ENCODE measurements at regions not wholly inside any gene's neighbourhood (a gene's known extent, or its start where the extent isn't known, plus 50 kb on each side); places are given as distances from the start of the nearest gene placed in this dataset.

DNA sequence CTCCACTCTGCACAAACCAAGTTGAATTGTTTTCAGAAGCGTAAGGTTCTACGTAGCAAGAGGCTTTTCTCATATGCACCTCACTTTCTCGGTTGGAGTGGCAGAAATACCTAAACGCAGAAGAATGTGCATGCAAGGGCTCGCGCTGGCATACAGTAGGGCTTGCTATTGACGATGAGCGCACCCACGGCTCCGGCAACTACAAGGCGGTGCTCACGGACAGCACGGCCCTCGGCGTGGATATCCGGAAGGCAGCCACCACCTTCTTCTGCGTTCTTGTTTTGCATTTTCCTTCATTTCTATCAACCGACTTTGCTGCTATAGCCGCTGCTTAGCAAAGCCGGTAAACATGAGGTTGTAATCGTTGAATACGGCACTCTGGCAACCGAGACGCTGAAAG, 51.1 kb upstream of the UBE3C start:
- H4K20me1 ChIP-seq (replicated peaks in 1 of 2; ENCODE audit: control insufficient read depth in 1 of 2, insufficient read depth in 2 of 2, low read length in 2 of 2) = no peaks in the 10 kb centered on the region
- no peaks in the 10 kb centered on the region for H3K79me1 ChIP-seq (ENCODE audit: low read depth, low read length)
- H3K4ac ChIP-seq (replicated peaks; ENCODE audit: insufficient read length, low read depth, low read length) = no peak overlapping the region
- no peak overlapping the region for H2BK15ac ChIP-seq (ENCODE audit: low read length)
- H4K8ac ChIP-seq (ENCODE audit: extremely low read depth, insufficient read depth, low read length) = no peak overlapping the region
- ChIA-PET CTCF (ENCODE audit: partially characterized antibody) (no interaction called here), POLR2A (ENCODE audit: partially characterized antibody) (no interaction called here)
- H4K91ac ChIP-seq (replicated peaks; ENCODE audit: insufficient read length, low read length) = no peak overlapping the region
- H3K27ac ChIP-seq (ENCODE audit: low read depth, low read length) = no peak overlapping the region
- DNase-seq (ENCODE audit: low read depth in 1 of 2, low spot score in 2 of 2) (no peak), FAIRE-seq (no peak)
- H2BK12ac ChIP-seq (ENCODE audit: low read depth, low read length) = no peak overlapping the region
- H3K9ac ChIP-seq (replicated peaks in 1 of 4; ENCODE audit: extremely low read depth in 1 of 4, low read depth in 3 of 4, low read length in 3 of 4) = no peak overlapping the region
- H3K4me2 ChIP-seq (ENCODE audit: insufficient read depth in 1 of 2, low read depth in 2 of 2, low read length in 2 of 2) = no peak overlapping the region
- H4K5ac ChIP-seq (ENCODE audit: insufficient read length, low read depth, low read length) = no peak overlapping the region
- peaks cover 1% of the 10 kb centered on the region; the same call in 1 of the 2 replicates for H3K23me2 ChIP-seq (ENCODE audit: low read depth, low read length)
- H3K56ac ChIP-seq (replicated peaks; ENCODE audit: insufficient read length, low read depth, low read length) = no peak overlapping the region
- no peak overlapping the region for H2AK5ac ChIP-seq (ENCODE audit: low read depth, low read length)
- no peak overlapping the region for H3K14ac ChIP-seq (ENCODE audit: insufficient read length)
- no peak overlapping the region for H2BK120ac ChIP-seq (replicated peaks; ENCODE audit: low read depth, low read length)
- H2BK20ac ChIP-seq (ENCODE audit: low read length) = no peak overlapping the region
- no peaks in the 10 kb centered on the region for H3K4me1 ChIP-seq (replicated peaks in 1 of 4; ENCODE audit: control insufficient read depth in 3 of 4, insufficient read depth in 4 of 4, low read length in 3 of 4)
- 90% methylated on average over 24 of the region's 24 CpGs; no CpG with 5 or more reads in 1 of the 2 experiments for WGBS, 2 experiments (ENCODE audit: extremely low coverage in 1 of 2, insufficient coverage in 1 of 2, insufficient read length in 1 of 2, insufficient replicate concordance in 2 of 2, low coverage in 1 of 2, low lambda C conversion rate in 2 of 2, missing lambda C conversion rate in 1 of 2)
- H3K23ac ChIP-seq (ENCODE audit: insufficient read length) = no peak overlapping the region
- H2BK5ac ChIP-seq (ENCODE audit: low read depth, low read length) = no peak overlapping the region
- H3K79me2 ChIP-seq (ENCODE audit: control insufficient read depth in 1 of 2, insufficient read depth in 2 of 2, low read length in 2 of 2) = no peaks in the 10 kb centered on the region
- H3K27me3 ChIP-seq (replicated peaks in 1 of 4; ENCODE audit: control insufficient read depth in 3 of 4, extremely low read depth in 1 of 4, insufficient read depth in 3 of 4, low read length in 3 of 4) = no peaks in the 10 kb centered on the region; a peak in 2 of 7 replicates
- peaks cover 17 to 24% of the 10 kb centered on the region in 2 experiments for H3K9me3 ChIP-seq (ENCODE audit: insufficient read depth in 2 of 2, low read depth in 1 of 2, low read length in 1 of 2)
- TF ChIP-seq BCL11A (IDR thresholded peaks at IDR 0.05; ENCODE audit: low read depth in 2 of 2, low read length in 2 of 2) (no peak), E2F6 (IDR thresholded peaks at IDR 0.05) (no peak), SP2 (IDR thresholded peaks at IDR 0.05; ENCODE audit: low read length) (no peak), SRF (IDR thresholded peaks at IDR 0.05; ENCODE audit: low read depth, low read length) (no peak), TBP (IDR thresholded peaks at IDR 0.05; ENCODE audit: low read depth, low read length) (no peak), CBX5 (IDR thresholded peaks at IDR 0.05; ENCODE audit: low read depth, low read length) (no peak)
- TF ChIP-seq, protein P1, sequence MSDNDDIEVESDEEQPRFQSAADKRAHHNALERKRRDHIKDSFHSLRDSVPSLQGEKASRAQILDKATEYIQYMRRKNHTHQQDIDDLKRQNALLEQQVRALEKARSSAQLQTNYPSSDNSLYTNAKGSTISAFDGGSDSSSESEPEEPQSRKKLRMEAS (IDR thresholded peaks at IDR 0.05) = no peak
- no peak overlapping the region; the same call in 1 of the 2 replicates for H2AFZ ChIP-seq (ENCODE audit: low read length)
- H3K18ac ChIP-seq (ENCODE audit: extremely low read depth, low read length) = no peak overlapping the region
- no peaks in the 10 kb centered on the region; a peak in 1 of 8 replicates for H3K36me3 ChIP-seq (ENCODE audit: control insufficient read depth in 2 of 4, insufficient read depth in 4 of 4, low read length in 3 of 4)
- H3K4me3 ChIP-seq (ENCODE audit: extremely low read depth in 1 of 4, insufficient read depth in 2 of 4, low read depth in 3 of 4, low read length in 4 of 4) = no peak overlapping the region

All from H1 (cell line).